Testis (tissue), 2 donors: ENCODE measurements at regions not wholly inside any gene's neighbourhood (a gene's known extent, or its start where the extent isn't known, plus 50 kb on each side); places are given as distances from the start of the nearest gene placed in this dataset.

Experiments used
- DNase-seq: peaks from one replicate; pipeline ENCODE4 v3.0.0-alpha.2; 2019
- H3K27ac ChIP-seq, 2 donors: fragments of 200-600 bp; sonication (generic); one replicate each; pipeline ENCODE4 v1.5.1; 2019
- H3K27me3 ChIP-seq: fragments of 200-600 bp; sonication (generic); one replicate; pipeline ENCODE4 v1.5.1; 2019
- H3K36me3 ChIP-seq: fragments of 200-600 bp; sonication (generic); one replicate; pipeline ENCODE4 v1.5.1; 2017; ENCODE audit warnings: low read depth; ENCODE audit errors: missing control alignments
- H3K4me1 ChIP-seq: fragments of 200-600 bp; sonication (generic); one replicate; pipeline ENCODE4 v1.5.1; 2019
- H3K4me3 ChIP-seq, 2 donors: fragments of 200-600 bp; sonication (generic); one replicate each; pipeline ENCODE4 v1.5.1; 2017 to 2019
- H3K9me3 ChIP-seq: fragments of 200-600 bp; sonication (generic); one replicate; pipeline ENCODE4 v1.5.1; 2017
- POLR2A ChIP-seq: fragments of 450-650 bp; IDR thresholded peaks from one replicate; pipeline ENCODE4 v1.6.1; 2017; ENCODE audit warnings: antibody characterized with exemption, mild to moderate bottlenecking, moderate library complexity
- WGBS, 2 donors: methylation state at CpG; one replicate each; pipeline ENCODE4 v1.1.5; 2018; 5-methylcytosine and 5-hydroxymethylcytosine counted together
- intact Hi-C: fragments of 100-400 bp; cut with DNase I; formaldehyde crosslinking; loops from one replicate; pipeline ENCODE4 v1.15.1; 2023; ENCODE audit warnings: low total_unique reads
- TF ChIP-seq, protein P1 (sequence below), 3 experiments: fragments of 450-650 bp in 2 of 3; fragments of 200-600 bp in 1 of 3; sonication (generic) in 1 of 3; IDR thresholded peaks; one replicate each; pipeline ENCODE4 v1.5.1; 2016 to 2019; ENCODE audit warnings: antibody characterized with exemption in 3 of 3, mild to moderate bottlenecking in 2 of 3, moderate library complexity in 1 of 3

GRCh38 chr10:121281576-121281975 is 316.7 kb downstream of the FGFR2 start:
- TF ChIP-seq, protein P1, sequence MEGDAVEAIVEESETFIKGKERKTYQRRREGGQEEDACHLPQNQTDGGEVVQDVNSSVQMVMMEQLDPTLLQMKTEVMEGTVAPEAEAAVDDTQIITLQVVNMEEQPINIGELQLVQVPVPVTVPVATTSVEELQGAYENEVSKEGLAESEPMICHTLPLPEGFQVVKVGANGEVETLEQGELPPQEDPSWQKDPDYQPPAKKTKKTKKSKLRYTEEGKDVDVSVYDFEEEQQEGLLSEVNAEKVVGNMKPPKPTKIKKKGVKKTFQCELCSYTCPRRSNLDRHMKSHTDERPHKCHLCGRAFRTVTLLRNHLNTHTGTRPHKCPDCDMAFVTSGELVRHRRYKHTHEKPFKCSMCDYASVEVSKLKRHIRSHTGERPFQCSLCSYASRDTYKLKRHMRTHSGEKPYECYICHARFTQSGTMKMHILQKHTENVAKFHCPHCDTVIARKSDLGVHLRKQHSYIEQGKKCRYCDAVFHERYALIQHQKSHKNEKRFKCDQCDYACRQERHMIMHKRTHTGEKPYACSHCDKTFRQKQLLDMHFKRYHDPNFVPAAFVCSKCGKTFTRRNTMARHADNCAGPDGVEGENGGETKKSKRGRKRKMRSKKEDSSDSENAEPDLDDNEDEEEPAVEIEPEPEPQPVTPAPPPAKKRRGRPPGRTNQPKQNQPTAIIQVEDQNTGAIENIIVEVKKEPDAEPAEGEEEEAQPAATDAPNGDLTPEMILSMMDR (IDR thresholded peaks at IDR 0.05), result no peak
- no peak for TF ChIP-seq POLR2A
- Histone ChIP-seq H3K4me3 (no peak overlapping the region), H3K27me3 (no peaks in the 10 kb centered on the region), H3K27ac (no peak overlapping the region), H3K4me1 (peaks cover 5% of the 10 kb centered on the region), H3K9me3 (no peaks in the 10 kb centered on the region), H3K36me3 (no peaks in the 10 kb centered on the region)
- intact Hi-C loops, result no loop called here
- 82 to 88% methylated on average over 2 of the region's 2 CpGs for WGBS, 2 donors
- DNase-seq, result no peak

DNA sequence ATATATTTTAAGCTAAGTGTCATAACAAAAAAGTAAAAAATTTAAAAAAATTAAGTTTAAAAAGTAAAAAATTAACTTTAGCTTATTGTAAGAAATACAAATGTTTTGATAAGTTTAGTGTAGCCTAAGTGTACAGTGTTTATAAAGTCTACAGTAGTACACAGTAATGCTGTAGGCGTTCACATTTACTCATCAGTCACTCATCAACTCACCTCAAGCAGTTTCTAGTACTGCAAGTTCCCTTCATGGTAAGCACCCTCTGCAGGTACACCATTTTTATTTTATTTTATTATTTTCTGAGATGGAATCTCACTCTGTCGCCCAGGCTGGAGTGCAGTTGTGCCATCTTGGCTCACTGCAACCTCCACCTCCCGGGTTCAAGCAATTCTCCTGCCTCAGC is 316.0 kb downstream of the FGFR2 start:
- H3K4me1 ChIP-seq, result peaks cover 5% of the 10 kb centered on the region
- H3K27ac ChIP-seq, result no peak overlapping the region
- no peaks in the 10 kb centered on the region for H3K9me3 ChIP-seq
- H3K36me3 ChIP-seq, result no peaks in the 10 kb centered on the region
- H3K27me3 ChIP-seq, result no peaks in the 10 kb centered on the region
- no peak for DNase-seq
- WGBS, 2 donors, result 88 to 91% methylated on average over 3 of the region's 3 CpGs
- TF ChIP-seq POLR2A, result no peak
- TF ChIP-seq, protein P1 (IDR thresholded peaks at IDR 0.05), result no peak
- intact Hi-C loops, result no loop called here
- H3K4me3 ChIP-seq, result no peak overlapping the region

DNA sequence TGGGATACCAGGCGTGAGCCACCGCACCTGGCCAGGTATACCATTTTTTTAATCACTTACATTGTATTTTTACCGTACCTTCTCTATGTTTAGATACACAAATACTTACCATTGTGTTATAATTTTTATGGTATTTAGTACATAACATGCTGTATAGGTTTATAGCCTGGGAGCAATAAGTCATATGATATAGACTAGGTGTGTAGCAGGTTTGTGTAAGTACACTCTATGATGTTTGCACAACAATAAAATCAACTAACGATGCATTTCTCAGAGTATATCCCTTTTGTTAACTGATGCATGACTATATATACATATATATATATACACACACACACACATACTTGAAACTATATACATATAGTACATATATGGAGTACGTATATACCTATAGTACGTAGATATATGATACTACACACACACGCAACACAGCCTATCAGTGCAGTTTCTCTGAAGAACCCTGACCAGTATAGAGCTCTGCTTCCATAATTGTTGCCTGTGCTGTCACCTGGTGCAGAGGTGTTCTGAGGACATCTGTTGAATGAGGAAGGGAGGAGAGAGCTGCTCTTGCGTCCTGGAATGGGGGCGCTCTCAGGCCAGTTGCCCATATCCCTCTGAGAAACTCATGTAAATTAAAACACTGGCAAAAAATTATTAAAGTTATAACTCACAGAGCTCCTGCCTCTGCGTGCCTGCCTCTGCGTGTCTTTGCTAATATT is 315.3 kb downstream of the FGFR2 start:
- no peak overlapping the region for H3K27ac ChIP-seq
- intact Hi-C loops, result no loop called here
- TF ChIP-seq POLR2A, result no peak
- TF ChIP-seq, protein P1 (IDR thresholded peaks at IDR 0.05), result no peak
- DNase-seq, result no peak
- H3K36me3 ChIP-seq, result no peaks in the 10 kb centered on the region
- H3K4me3 ChIP-seq, result no peak overlapping the region
- no peaks in the 10 kb centered on the region for H3K9me3 ChIP-seq
- 90 to 97% methylated on average over 11 of the region's 11 CpGs for WGBS, 2 donors
- no peaks in the 10 kb centered on the region for H3K27me3 ChIP-seq
- H3K4me1 ChIP-seq, result peaks cover 5% of the 10 kb centered on the region

GRCh38 chr10:121284936-121285335 is 313.3 kb downstream of the FGFR2 start:
- no peaks in the 10 kb centered on the region for H3K9me3 ChIP-seq
- WGBS, 2 donors, result 28 to 32% methylated on average over 4 of the region's 4 CpGs
- no peak overlapping the region for H3K27ac ChIP-seq
- TF ChIP-seq, protein P1 (IDR thresholded peaks at IDR 0.05), result no peak
- TF ChIP-seq POLR2A, result no peak
- peaks cover 5% of the 10 kb centered on the region for H3K4me1 ChIP-seq
- no peak overlapping the region for H3K4me3 ChIP-seq
- intact Hi-C loops, result no loop called here
- DNase-seq, result peak; percentile 19
- H3K27me3 ChIP-seq, result no peaks in the 10 kb centered on the region
- H3K36me3 ChIP-seq, result no peaks in the 10 kb centered on the region
